Stimulated activated naive CD4-positive, alpha-beta T cell (primary cell): ENCODE measurements at regions not wholly inside any gene's neighbourhood (a gene's known extent, or its start where the extent isn't known, plus 50 kb on each side); places are given as distances from the start of the nearest gene placed in this dataset.
"Not testable (repeated sequence)": the region's sequence is repeated elsewhere in the genome, so short reads cannot be mapped to it uniquely, and the experiment has no call there.

Source experiments
- DNase-seq, 6 experiments: peaks; one replicate each; lab custom pipeline; 2025; lab: John Stamatoyannopoulos, UW

- DNase-seq: no peak
Measured at GRCh38 chr1:91605566-91605965, 104.9 kb downstream of the CDC7 start.

GRCh38 chr1:91606546-91607078, 106.0 kb downstream of the CDC7 start:
- DNase-seq: no peak

GRCh38 chr1:91607686-91608085, 107.0 kb downstream of the CDC7 start:
- not testable (repeated sequence) for DNase-seq

- no peak for DNase-seq
Measured at GRCh38 chr1:91608876-91609275, 108.2 kb downstream of the CDC7 start.

- DNase-seq: no peak
Measured at GRCh38 chr1:91609551-91609950, 108.9 kb downstream of the CDC7 start.

GRCh38 chr1:91610102-91610501, 109.5 kb downstream of the CDC7 start:
- no peak for DNase-seq

GRCh38 chr1:91610789-91611188, 110.1 kb downstream of the CDC7 start:
- no peak for DNase-seq

- no peak for DNase-seq
Measured at GRCh38 chr1:91611483-91611917, 110.8 kb downstream of the CDC7 start.

- no peak for DNase-seq
Measured at GRCh38 chr1:91613595-91613994, 112.9 kb downstream of the CDC7 start.

GRCh38 chr1:91616712-91617111, 116.1 kb downstream of the CDC7 start:
- DNase-seq: no peak

GRCh38 chr1:91617285-91617765, 116.7 kb downstream of the CDC7 start:
- DNase-seq: peak in 2 of 6 experiments; percentile 5 to 7

- DNase-seq: no peak
Measured at GRCh38 chr1:91619881-91620280, 119.2 kb downstream of the CDC7 start.

- no peak for DNase-seq
Measured at GRCh38 chr1:91621360-91621759, 120.7 kb downstream of the CDC7 start.

GRCh38 chr1:91621907-91622306, 121.3 kb downstream of the CDC7 start:
- DNase-seq: no peak

- no peak for DNase-seq
Measured at GRCh38 chr1:91622616-91623015, 122.0 kb downstream of the CDC7 start.

- DNase-seq: no peak
Measured at GRCh38 chr1:91623020-91623419, 122.4 kb downstream of the CDC7 start.

GRCh38 chr1:91624331-91624730, 123.7 kb downstream of the CDC7 start:
- DNase-seq: no peak
